ENCODE measurements at regions not wholly inside any gene's neighbourhood (a gene's known extent, or its start where the extent isn't known, plus 50 kb on each side); places are given as distances from the start of the nearest gene placed in this dataset.

GRCh38 chrX:36913551-36913950 is 94.6 kb upstream of the FAM47C start:
- no peak overlapping the region for H3K4me3 Mint-ChIP-seq (ENCODE audit: unreplicated experiment)
- TF ChIP-seq CTCF (IDR thresholded peaks at IDR 0.05), result no peak
- H3K27me3 Mint-ChIP-seq (ENCODE audit: unreplicated experiment), result no peaks in the 10 kb centered on the region
- DNase-seq (ENCODE audit: extremely low spot score, unreplicated experiment), result no peak
- H3K27ac Mint-ChIP-seq (ENCODE audit: unreplicated experiment), result no peak overlapping the region
- H3K36me3 Mint-ChIP-seq (ENCODE audit: unreplicated experiment), result no peaks in the 10 kb centered on the region
- no peaks in the 10 kb centered on the region for H3K4me1 Mint-ChIP-seq (ENCODE audit: unreplicated experiment)
- H3K9me3 Mint-ChIP-seq (ENCODE audit: unreplicated experiment), result peaks cover 5% of the 10 kb centered on the region

DNA sequence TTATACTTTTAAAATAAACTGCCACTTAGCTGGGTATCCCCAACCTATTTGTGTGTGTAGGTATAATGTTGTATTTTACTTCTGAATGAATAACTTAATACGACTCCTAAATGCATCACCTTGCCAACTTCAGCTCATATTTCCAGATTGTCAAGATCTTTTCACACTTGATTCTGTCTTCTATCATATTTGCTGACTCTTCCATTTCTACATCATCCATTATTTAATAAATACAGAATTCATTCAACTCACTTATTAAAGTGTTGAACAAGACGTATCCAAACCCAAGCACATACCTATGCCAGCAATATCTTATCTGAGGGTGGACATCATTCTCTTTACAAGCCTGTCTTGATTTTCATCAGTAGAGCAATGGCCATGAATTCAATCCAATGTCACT is 91.2 kb upstream of the FAM47C start:
- Mint-ChIP-seq H3K9me3 (ENCODE audit: unreplicated experiment) (peaks cover 15% of the 10 kb centered on the region), H3K4me1 (ENCODE audit: unreplicated experiment) (no peaks in the 10 kb centered on the region), H3K4me3 (ENCODE audit: unreplicated experiment) (no peak overlapping the region), H3K36me3 (ENCODE audit: unreplicated experiment) (no peaks in the 10 kb centered on the region), H3K27ac (ENCODE audit: unreplicated experiment) (no peak overlapping the region), H3K27me3 (ENCODE audit: unreplicated experiment) (no peaks in the 10 kb centered on the region)
- TF ChIP-seq CTCF (IDR thresholded peaks at IDR 0.05), result no peak
- DNase-seq (ENCODE audit: extremely low spot score, unreplicated experiment), result no peak

- Mint-ChIP-seq H3K36me3 (ENCODE audit: unreplicated experiment) (no peaks in the 10 kb centered on the region), H3K27me3 (ENCODE audit: unreplicated experiment) (no peaks in the 10 kb centered on the region), H3K27ac (ENCODE audit: unreplicated experiment) (no peak overlapping the region), H3K4me1 (ENCODE audit: unreplicated experiment) (no peaks in the 10 kb centered on the region), H3K9me3 (ENCODE audit: unreplicated experiment) (peaks cover 37% of the 10 kb centered on the region), H3K4me3 (ENCODE audit: unreplicated experiment) (no peak overlapping the region)
- TF ChIP-seq CTCF (IDR thresholded peaks at IDR 0.05), result no peak
- DNase-seq (ENCODE audit: extremely low spot score, unreplicated experiment), result no peak
Observed at GRCh38 chrX:36927712-36928111, 80.5 kb upstream of the FAM47C start.

DNA sequence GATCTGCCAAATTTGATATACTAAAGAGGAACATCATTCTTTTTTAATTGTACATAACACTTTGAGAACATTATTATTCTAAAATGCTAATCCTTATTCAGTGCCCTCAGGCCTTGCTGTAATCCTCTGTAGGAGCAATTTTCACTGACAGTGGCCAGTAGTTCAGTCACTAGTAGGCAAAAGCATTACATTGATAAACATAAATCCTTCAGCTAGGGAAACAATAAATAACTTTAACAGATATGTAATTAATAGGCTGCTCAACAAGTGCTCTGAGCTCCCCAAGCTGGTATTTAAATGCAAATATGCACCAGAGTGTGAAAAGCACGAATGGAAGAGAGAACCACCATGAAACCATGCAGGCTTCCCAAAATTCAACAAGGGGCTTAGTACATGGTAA is 77.7 kb upstream of the FAM47C start:
- Mint-ChIP-seq H3K4me1 (ENCODE audit: unreplicated experiment) (no peaks in the 10 kb centered on the region), H3K4me3 (ENCODE audit: unreplicated experiment) (no peak overlapping the region), H3K27ac (ENCODE audit: unreplicated experiment) (no peak overlapping the region), H3K9me3 (ENCODE audit: unreplicated experiment) (peaks cover 37% of the 10 kb centered on the region), H3K36me3 (ENCODE audit: unreplicated experiment) (no peaks in the 10 kb centered on the region), H3K27me3 (ENCODE audit: unreplicated experiment) (no peaks in the 10 kb centered on the region)
- no peak for DNase-seq (ENCODE audit: extremely low spot score, unreplicated experiment)
- no peak for TF ChIP-seq CTCF (IDR thresholded peaks at IDR 0.05)

DNA sequence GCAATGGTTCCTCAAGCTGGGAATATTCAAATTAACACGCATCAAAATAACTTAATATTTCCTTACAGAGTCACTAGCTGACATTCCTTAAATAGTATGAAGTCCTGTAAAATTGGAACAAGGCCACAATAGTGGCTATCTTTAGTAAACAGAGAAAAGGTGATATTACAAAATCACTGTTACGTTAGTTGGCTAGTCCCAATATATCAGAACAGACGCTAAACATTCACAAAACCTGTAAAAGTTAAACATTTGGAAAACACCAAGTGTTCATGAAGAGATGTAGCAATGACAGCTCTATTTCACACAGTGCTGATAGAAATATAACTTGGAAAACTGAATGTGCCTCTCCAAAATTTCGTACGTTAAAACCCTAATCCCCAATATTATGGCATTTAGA is 61.0 kb upstream of the FAM47C start:
- no peak overlapping the region for H3K27ac Mint-ChIP-seq (ENCODE audit: unreplicated experiment)
- no peaks in the 10 kb centered on the region for H3K4me1 Mint-ChIP-seq (ENCODE audit: unreplicated experiment)
- no peaks in the 10 kb centered on the region for H3K36me3 Mint-ChIP-seq (ENCODE audit: unreplicated experiment)
- peaks cover 4% of the 10 kb centered on the region for H3K27me3 Mint-ChIP-seq (ENCODE audit: unreplicated experiment)
- no peak for DNase-seq (ENCODE audit: extremely low spot score, unreplicated experiment)
- TF ChIP-seq CTCF (IDR thresholded peaks at IDR 0.05), result no peak
- no peak overlapping the region for H3K4me3 Mint-ChIP-seq (ENCODE audit: unreplicated experiment)
- no peaks in the 10 kb centered on the region for H3K9me3 Mint-ChIP-seq (ENCODE audit: unreplicated experiment)

All from osteocyte (in vitro differentiated cells).